NCI-H128 (cell line): ENCODE measurements at regions not wholly inside any gene's neighbourhood (a gene's known extent, or its start where the extent isn't known, plus 50 kb on each side); places are given as distances from the start of the nearest gene placed in this dataset.

Experiments used
- DNase-seq: peaks from one replicate; lab custom pipeline; 2025; ENCODE audit not compliant: unreplicated experiment; lab: John Stamatoyannopoulos, UW

GRCh38 chr5:171509467-171509866 lies 90.0 kb downstream of the FGF18 start:
- DNase-seq: no peak

- no peak for DNase-seq
Observed at GRCh38 chr5:171512397-171512796, 93.0 kb downstream of the FGF18 start.

- no peak for DNase-seq
Observed at GRCh38 chr5:171513591-171513990, 94.1 kb downstream of the FGF18 start.

GRCh38 chr5:171518916-171519315 lies 99.5 kb downstream of the FGF18 start:
- no peak for DNase-seq

- no peak for DNase-seq
Observed at GRCh38 chr5:171520300-171521174, 101.1 kb downstream of the FGF18 start.

GRCh38 chr5:171521219-171521633 lies 101.8 kb downstream of the FGF18 start:
- DNase-seq: no peak

GRCh38 chr5:171521679-171522078 lies 102.2 kb downstream of the FGF18 start:
- no peak for DNase-seq

- DNase-seq: no peak
Observed at GRCh38 chr5:171523781-171524180, 104.3 kb downstream of the FGF18 start.

GRCh38 chr5:171524466-171524865 lies 105.0 kb downstream of the FGF18 start:
- DNase-seq: no peak

GRCh38 chr5:171525085-171525484 lies 105.6 kb downstream of the FGF18 start:
- no peak for DNase-seq

- no peak for DNase-seq
Observed at GRCh38 chr5:171528036-171528435, 108.6 kb downstream of the FGF18 start.

- DNase-seq: no peak
Observed at GRCh38 chr5:171528865-171529614, 109.6 kb downstream of the FGF18 start.

- DNase-seq: no peak
Observed at GRCh38 chr5:171531638-171532037, 112.2 kb downstream of the FGF18 start.

GRCh38 chr5:171533153-171533552 lies 113.7 kb downstream of the FGF18 start:
- DNase-seq: no peak

GRCh38 chr5:171534043-171534895 lies 114.8 kb downstream of the FGF18 start:
- no peak for DNase-seq

- DNase-seq: no peak
Observed at GRCh38 chr5:171535162-171535561, 115.7 kb downstream of the FGF18 start.

- DNase-seq: no peak
Observed at GRCh38 chr5:171537070-171537849, 117.8 kb downstream of the FGF18 start.

- no peak for DNase-seq
Observed at GRCh38 chr5:171537923-171538537, 118.6 kb downstream of the FGF18 start.

GRCh38 chr5:171538681-171539080 lies 119.2 kb downstream of the FGF18 start:
- no peak for DNase-seq

- DNase-seq: no peak
Observed at GRCh38 chr5:171540865-171541264, 121.4 kb downstream of the FGF18 start.
